SKM-1 treated with dmso at 0.1 percent for 144 hours (cell line): ENCODE measurements at regions not wholly inside any gene's neighbourhood (a gene's known extent, or its start where the extent isn't known, plus 50 kb on each side); places are given as distances from the start of the nearest gene placed in this dataset.

Source experiments
- DNase-seq: peaks from one replicate; lab custom pipeline; 2025; ENCODE audit not compliant: unreplicated experiment; lab: John Stamatoyannopoulos, UW

DNA sequence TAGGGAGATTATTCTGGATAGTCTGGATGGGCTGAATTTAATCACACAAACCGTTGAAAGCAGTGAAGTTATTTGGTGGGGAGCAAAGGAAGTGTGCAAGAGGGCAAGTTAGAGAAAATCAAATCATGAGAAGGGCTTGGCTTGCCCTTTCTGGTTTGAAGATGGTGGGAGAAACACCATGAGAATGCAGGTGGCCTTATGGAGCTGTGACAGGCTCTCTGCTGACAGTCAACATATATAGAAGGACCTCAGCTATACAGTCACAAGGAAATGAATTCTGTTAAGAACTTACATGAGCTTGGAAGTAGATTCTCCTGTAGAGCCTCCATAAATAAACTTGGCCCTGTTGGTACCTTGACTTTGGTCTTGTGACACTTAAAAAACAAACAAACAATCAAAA lies 72.3 kb downstream of the GMNC start:
- DNase-seq: no peak

DNA sequence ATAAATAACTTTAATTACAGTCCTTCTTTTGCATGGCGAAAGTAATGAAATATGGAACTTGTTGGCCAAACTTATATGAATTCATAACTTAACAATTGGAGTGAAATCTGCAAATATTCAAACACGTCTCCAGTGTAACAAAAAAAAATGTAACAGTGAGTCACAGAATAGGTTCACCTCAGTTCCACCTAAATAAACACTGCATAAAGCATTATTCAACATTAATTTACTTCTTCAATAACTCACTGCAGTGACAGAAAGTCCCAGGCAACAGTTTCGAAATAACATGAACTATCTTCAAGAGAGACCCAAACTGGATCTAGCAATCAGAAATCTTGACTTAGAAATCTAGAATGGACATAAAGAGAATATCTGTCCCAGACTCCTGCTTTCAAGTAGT lies 75.6 kb downstream of the GMNC start:
- no peak for DNase-seq

DNA sequence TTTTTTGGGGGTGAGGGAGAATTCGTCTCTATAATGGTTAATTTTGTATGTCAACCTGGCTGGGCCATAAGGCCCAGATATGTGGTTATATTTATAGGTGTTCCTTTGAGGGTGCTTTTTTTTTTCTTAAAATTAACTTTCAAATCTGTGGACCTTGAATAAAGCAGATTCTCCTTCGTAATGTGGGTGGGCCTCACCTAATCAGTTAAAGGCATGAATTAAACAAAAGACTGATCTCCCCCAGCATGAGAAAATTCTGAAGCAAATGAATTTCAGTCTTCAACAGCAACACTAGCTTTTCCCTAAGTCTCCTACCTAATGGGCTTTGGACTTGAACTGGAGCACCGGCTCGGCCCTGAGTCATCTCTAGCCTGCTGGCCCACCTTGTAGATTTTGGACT lies 77.4 kb downstream of the GMNC start:
- no peak for DNase-seq

DNA sequence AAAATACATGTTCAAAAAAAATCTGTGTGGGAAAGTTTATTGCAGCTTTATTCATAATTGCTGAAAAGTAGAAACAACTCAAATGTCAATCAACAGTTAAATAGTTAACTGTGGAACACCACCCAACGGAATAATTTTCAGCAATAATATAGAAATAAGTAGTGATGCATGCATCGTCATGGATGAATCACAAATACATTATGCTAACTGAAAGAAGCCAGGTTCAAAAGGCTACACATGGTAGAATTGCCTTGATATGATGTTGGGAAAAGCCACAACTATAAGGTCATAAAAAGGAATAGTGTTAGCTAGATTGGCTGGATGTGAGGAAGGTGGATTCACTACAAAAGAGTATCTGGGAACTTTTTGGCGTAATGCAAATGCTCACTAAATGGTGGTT lies 82.0 kb downstream of the GMNC start:
- no peak for DNase-seq

DNA sequence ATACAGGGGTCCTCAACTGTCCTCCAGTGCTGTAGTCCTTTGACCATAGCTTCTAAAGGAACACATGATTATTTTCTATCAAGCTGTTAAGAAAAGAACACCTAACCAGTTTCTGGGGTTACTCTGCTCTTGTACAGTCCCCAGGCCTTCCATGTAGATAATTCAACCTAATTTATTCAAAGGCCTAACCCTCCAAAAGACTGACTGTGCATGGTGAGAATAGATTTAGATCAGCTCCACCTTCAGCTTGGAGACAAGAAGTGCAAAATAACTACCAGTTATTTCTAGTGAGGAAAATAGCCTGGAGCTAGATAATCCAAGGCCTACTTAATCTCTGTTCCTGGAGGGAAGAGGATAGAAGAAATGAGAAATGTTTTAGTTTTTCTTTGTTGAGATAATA lies 87.9 kb downstream of the GMNC start:
- no peak for DNase-seq

DNA sequence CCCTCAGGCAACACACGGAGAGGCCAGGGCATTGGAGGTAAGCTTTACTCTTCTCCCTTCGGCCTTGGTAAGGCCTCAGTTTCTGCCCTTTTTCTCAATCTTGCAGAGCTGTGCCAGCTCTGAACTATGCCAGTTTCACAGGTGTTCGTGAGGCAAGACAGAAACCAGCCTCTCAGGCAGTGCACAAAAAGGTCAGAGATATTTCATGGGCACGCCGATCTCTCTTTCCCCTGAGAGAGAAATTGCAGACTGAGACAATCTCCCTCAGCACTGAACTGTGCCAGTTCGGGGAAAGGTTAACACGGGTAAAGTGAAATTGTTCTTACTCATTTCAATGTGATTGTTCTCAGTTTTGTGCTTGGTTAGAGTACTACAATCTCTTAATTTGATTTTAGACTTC lies 88.5 kb downstream of the GMNC start:
- no peak for DNase-seq

DNA sequence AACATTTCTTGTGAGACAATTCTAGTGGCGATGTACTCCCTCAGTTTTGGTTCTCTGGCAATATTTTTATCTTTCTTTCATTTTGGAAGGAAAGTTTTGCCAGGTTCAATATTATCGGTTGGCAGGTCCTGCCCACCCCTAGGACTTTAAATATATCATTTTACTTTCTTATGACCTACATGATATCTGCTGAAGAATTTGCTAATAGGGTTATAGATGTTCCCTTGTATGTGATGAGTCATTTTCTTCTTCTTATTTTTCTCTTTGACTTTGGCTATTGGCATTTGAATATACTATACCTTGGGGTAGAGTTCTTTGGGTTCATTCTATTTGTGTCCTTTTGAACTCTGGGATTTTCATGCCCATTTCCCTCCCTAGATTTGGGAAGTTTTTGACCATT lies 89.7 kb downstream of the GMNC start:
- no peak for DNase-seq

DNA sequence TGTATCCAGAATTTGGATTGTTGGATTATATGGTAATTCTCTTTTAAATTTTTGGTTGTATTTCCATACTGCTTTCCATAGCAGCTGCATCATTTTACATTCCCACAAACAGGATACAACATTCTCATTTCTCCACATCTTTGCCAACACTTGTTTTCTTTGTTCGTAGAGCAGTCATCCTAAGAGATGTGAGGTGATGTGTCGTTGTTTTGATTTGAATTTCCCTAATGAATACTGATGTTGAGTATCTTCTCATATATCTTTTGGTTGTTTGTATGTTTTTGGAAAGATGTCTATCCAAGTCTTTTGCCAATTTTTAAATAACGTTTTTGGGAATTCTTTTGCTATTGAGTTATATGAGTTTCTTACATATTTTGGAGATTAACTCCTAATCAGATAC lies 93.6 kb downstream of the GMNC start:
- DNase-seq: no peak

DNA sequence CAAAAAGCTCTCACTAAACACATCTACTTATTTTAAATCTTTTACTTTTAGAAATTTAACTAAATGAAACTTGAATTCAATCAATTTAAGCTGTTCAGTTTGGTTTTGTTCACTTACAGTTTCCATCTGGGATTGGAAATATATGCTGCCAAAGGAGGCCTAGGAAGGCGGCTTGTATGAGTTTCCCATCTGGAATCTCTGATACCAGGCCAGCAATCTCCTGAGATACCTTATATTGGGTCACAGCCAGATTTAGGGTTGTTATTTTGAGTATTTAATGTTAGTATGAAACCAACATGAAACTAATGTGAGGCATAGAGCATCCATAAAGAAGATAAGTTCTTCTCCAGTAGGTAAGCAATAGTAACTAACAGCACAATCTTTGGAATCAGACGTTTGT lies 94.6 kb downstream of the GMNC start:
- DNase-seq: no peak

DNA sequence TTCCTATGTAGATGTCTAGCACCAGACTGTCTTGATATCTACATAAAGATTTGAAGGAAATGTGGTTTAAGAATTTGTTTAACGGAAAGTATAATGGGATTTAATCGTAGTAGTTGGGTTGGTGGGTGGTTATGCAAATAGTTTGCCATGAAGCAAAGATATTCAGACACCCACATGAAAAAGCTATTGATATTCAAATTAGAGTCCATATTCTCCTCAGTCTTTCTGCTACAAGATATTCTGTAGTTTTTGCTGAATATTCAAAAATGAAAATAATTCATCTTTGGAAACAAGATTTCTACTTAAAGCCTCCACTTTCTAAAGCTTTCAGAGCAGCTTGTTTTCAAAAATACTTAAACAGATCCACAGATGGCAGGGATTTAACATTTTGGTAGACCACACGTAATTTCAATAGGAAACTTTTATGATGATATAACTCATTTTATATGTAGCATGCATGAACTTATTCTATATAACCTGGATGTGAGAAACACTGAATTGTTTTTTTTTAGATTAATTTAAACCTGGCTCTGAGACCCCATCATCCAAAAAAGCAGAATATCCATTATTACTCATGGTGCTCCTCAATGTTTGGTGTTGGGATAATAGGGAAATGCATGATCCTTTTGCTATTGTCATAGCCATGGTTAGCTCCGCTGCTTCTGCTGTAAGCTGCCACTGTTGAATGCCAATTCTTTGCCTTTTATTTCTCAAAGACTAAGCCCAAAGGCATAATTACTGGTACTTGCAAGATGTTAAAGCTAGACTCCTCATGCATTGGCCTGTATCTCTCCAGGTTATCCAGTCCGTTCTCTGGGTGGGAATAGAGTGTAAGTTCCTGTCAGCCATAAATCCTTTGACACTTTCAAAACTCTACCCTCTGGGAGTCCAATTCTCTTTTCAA lies 98.0 kb downstream of the GMNC start:
- DNase-seq: no peak

DNA sequence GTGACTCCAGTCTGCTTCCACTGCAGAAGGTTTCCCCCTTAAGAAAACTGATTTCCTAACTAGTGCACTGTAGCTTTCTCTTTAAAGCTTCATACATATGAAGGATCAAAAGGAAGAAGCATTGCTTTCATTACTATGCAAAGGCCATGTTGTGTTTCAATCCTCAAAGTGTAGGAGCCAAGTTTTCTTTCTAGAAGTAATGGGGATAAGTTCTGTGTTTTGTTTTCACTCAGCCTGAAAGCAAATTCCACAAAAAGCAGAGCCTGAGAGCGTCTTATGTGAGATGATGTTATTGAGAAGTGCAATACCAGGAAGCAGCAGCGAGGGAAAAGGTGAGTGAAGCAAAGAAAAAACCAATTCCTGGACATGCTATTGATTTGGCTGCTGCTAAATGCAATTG lies 99.7 kb downstream of the GMNC start:
- no peak for DNase-seq

DNA sequence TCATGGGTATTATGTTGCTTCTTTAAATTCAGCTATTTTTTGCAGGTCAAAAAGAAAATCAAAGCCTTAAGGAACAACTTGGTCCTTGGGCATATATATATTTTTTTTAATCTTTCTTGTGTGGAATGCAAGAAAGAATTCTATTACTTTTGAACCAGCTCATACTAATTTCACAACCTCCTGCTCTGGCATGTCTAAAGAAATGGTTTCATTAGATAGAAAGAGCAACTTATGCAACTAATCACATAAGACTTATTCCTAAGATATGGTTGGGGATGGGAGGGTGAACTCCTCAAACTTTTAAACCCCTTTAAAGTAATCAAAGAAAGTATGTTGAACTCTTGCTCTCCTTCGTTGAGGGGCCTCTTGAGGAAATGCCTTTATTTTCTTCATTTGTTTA lies 114.9 kb downstream of the GMNC start:
- no peak for DNase-seq

DNA sequence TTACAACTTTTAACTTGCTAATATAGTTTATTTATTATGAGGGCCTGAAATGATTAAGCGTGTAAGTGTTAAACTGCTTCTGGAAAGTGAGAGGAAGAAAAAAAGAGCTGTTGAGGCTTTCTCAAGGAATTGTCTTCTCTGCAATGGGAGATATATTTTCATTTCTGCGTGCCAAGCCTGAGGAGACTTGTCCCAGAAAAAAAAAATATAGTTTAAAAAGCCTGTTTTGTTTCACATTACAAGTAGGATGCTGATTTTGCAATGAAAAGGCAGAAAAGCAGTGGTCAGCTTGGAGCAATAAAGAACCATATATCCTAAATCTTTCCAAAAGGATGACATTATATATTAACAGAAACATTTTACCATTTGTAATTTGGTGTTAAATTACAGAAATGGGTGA lies 115.5 kb downstream of the GMNC start:
- no peak for DNase-seq

DNA sequence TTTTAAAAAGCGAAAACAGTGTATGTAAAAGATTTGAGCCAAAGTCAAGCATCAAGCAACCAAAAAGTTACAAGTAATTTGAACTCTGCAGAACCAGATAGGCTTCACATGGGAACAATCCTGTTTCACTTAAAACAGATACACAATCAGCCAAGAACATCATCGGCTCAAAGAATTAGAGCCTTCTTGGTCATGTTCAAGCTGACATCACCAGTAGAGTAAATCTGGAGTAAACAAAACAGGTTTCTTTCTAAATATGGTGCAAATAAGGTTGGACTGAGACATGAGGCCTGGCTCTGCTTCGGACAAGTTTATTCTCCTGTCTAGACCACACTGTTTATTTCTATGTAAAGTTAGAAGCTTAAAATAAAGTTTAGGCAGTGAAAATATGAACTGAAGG lies 116.0 kb downstream of the GMNC start:
- DNase-seq: no peak

DNA sequence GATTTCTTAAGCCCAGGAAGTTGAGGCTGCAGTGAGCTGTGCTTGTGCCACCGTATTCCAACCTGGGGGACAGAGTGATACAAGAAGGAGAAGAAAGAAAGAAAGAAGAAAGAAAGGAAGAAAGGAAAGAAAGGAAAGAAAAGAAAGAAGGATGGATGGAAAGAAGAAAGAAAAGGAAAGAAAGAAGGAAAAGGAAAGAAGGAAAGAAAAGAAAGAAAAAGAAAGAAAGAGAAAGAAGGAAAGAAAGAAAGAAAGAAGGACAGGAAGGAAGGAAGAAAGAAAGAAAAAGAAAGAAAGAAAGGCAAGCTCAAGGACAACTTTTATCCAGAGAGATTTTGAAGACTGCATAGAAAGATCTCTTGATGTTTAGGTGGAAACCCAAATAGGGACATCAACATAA lies 120.7 kb downstream of the GMNC start:
- no peak for DNase-seq

DNA sequence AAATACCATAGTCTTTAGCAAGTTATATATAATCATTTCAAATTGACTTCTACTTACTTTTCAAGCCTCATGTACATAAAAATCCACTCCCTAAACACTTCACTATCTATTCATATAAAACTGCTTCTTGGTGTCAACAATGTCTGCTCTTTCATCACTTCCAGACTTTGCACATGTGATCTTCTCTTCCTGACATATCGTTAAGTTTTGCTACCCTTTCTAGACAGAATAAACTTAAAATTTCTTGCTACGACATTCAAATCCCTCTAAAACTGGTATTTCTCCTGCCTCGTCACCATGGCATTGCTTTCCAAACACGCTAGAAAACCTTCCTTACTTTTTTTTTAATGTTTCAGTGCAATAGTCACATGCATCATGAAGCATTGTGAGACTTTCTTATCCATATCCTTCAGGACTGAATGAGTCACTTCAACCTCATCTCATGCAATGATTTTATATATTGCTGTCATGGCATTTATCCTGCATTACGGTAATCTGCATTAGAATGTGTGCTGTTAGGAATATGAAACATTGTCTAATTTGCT lies 122.8 kb downstream of the GMNC start:
- no peak for DNase-seq

DNA sequence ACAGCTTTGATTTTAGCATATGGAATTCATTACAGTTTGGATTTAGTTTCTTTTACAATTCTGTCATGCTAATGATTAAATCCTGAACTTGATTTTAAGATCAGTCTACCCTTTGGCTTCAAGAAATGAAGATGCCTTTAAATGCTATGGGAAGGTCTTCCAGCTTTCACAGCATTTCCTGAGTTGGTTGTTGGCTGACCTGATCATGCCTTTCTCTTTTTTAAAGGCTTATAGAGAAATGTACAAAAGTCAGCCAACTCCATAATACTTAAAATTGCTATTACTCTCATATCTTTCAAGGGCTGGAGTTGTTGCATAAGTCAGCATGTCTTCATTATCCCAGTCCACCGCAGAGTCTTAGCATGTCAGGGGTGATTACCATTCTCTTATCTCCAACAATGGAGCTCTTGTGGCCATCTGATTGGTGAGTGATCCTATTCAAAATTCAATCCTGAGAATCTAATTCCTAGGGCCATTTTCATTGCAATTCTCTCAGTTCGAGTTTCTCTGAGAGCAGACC lies 123.8 kb downstream of the GMNC start:
- no peak for DNase-seq

DNA sequence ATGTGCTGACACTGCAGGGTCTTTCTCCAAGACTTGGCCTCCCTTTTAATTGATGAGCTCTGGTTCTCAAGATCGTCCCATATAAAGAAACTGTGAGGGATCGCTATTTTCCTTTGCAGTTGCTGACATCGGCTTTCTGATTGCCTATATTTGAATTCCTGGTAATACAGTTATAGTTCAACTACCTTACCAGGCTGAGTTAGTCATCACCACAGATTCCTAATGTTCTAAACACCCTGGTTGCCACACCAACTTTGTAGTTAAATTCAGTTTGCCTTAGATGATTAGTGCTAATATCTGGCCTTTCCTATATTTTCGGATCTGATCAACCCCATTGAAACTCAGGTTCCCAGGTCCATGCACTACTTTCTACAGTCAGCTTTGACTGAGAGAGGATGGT lies 125.0 kb downstream of the GMNC start:
- no peak for DNase-seq

DNA sequence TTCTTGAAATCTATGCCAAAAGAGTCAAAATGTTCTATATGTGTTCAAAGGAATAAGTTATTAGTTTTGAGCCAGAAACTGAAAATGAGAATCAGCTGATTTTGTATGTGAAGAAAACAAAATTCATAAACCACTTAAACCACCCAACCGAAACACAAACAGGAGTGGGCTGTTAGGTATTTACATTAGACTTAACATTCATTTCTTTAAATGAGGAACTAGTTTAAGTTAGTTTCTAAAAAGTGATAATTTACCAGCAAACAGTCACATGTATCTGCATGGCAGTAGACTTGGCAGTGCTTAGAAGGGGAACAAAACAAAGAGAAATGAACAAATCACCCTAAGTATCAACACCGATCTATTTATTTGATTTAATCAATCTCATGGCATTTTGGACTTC lies 128.0 kb downstream of the GMNC start:
- no peak for DNase-seq

DNA sequence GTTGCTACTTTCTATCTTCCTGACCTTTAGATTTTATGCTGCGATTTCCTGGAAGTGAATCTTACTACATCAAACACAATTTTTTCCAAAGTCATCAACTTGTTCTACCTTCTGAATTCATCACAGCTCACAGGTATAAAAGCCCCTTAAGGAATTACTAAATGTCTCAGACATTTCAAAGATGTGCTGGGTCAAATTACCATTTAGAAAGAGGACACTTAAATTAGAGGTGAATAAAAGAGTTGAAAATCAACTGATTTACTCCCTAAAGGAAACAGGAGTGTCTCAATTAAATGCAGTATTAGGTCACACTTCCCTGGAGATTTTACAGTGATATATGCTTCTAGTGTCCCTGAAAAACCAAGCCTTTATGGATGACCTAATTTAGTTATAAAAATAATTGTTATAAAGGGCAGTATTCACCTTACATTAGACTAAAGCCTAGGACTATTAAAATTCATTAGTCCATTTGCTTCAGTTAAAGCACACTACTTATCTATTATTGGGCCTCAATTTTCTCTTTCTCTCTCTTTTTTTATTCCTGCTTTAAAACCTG lies 128.8 kb downstream of the GMNC start:
- DNase-seq: no peak

DNA sequence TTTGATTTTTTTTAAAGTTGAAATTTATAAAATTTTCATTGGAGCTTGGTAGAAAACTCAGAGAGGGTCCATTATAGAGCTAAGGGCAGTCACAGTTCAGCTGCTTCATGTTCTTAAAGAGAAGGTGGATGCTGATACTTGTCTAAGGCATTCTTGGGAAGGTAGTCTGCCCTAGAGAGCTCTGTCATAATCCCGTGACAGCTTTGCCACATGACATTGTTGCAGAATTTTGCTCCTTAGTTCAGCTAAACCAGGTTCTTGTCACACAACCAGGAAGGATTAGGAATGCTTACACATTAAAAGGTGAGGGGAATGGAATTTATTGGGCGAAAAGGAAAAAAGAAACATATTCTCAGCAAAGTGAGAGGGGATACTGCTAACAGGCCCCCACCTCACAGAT lies 130.9 kb downstream of the GMNC start:
- no peak for DNase-seq

DNA sequence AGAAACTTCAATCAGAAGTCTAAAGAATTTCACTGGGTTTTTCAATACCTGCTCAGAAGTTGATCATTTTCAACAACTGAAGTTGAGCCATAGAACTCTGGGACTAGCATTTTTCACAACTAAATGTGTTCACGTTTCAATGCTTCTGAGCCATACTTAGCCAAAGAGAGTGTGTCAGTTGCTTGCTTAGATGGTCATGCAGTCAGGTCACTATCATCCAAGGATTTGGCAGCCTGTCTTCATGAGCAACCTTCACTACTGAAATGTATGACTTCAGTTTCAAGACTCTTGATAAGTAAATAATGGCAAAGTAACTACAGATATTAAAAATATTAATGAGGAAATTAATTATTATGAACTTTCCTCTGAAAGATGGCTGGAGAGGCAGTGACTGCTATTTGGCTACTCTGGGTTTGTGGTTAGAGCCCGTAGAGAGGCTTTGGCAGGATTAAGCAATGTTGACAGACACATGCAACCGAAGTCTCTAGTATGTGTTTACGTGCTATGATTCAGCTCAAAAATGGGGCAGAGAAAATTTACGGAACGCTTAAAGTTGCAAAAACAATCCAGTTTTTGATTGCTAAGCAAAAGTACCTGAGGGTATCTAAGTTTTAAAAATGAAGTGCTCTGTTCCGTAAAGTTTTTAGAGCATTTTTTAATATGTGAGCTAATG lies 133.8 kb downstream of the GMNC start:
- peak; percentile 37 for DNase-seq
